BJ (cell line): ENCODE measurements at regions not wholly inside any gene's neighbourhood (a gene's known extent, or its start where the extent isn't known, plus 50 kb on each side); places are given as distances from the start of the nearest gene placed in this dataset.

ENCODE experiments used
- CTCF ChIA-PET: fragments of 350-600 bp; formaldehyde crosslinking; extraction: SDS; loops from one replicate; lab custom pipeline; 2021; ENCODE audit warnings: antibody characterized with exemption, inconsistent platforms; lab: Yijun Ruan, JAX
- POLR2A ChIA-PET: fragments of 300-600 bp; sonication (Branson Sonifier 250); formaldehyde crosslinking; extraction: SDS; loops from one replicate; lab custom pipeline; 2021; ENCODE audit warnings: antibody characterized with exemption; lab: Charles Lee
- DNase-seq: peaks from one replicate; pipeline ENCODE4 v3.0.0-alpha.2; 2011; ENCODE audit warnings: low read depth
- H3K27me3 ChIP-seq: 2 replicates; pipeline ENCODE4 v1.6.0; 2011; ENCODE audit warnings: low read length; ENCODE audit not compliant: control insufficient read depth, insufficient read depth
- H3K36me3 ChIP-seq: 2 replicates; pipeline ENCODE4 v1.5.1; 2011; ENCODE audit warnings: low read length; ENCODE audit not compliant: control insufficient read depth, insufficient read depth
- H3K4me3 ChIP-seq: 2 replicates; pipeline ENCODE4 v1.5.1; 2011; ENCODE audit warnings: low read depth, mild to moderate bottlenecking, control low read depth, low read length
- TF ChIP-seq, protein P1 (sequence below): IDR thresholded peaks from 2 replicates; pipeline ENCODE4 v1.5.1; 2011; ENCODE audit warnings: low read depth, mild to moderate bottlenecking, control low read depth, inconsistent platforms, low read length, moderate library complexity; ENCODE audit not compliant: insufficient read depth

DNA sequence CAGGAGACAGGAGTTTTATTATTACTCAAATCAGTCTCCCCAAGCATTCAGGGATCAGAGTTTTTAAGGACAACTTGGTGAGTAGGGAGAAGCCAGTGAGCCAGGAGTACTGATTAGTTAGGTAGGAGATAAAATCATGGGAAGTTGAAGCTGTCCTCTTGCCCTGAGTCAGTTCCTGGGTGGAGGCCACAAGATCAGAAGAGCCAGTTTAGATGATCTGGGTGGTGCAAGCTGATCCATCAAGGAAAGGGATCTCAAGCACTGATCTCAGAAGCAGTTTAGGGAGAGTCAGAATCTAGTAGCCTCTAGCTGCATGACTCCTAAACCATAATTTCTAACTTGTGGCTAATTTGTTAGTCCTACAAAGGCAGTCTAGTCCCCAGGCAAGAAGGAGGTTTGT is 706.5 kb upstream of the MAP3K7 start:
- TF ChIP-seq, protein P1, sequence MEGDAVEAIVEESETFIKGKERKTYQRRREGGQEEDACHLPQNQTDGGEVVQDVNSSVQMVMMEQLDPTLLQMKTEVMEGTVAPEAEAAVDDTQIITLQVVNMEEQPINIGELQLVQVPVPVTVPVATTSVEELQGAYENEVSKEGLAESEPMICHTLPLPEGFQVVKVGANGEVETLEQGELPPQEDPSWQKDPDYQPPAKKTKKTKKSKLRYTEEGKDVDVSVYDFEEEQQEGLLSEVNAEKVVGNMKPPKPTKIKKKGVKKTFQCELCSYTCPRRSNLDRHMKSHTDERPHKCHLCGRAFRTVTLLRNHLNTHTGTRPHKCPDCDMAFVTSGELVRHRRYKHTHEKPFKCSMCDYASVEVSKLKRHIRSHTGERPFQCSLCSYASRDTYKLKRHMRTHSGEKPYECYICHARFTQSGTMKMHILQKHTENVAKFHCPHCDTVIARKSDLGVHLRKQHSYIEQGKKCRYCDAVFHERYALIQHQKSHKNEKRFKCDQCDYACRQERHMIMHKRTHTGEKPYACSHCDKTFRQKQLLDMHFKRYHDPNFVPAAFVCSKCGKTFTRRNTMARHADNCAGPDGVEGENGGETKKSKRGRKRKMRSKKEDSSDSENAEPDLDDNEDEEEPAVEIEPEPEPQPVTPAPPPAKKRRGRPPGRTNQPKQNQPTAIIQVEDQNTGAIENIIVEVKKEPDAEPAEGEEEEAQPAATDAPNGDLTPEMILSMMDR, result no peak
- Histone ChIP-seq H3K27me3 (no peaks in the 10 kb centered on the region), H3K4me3 (no peak overlapping the region), H3K36me3 (no peaks in the 10 kb centered on the region)
- ChIA-PET CTCF (no interaction called here), POLR2A (no interaction called here)
- no peak for DNase-seq

DNA sequence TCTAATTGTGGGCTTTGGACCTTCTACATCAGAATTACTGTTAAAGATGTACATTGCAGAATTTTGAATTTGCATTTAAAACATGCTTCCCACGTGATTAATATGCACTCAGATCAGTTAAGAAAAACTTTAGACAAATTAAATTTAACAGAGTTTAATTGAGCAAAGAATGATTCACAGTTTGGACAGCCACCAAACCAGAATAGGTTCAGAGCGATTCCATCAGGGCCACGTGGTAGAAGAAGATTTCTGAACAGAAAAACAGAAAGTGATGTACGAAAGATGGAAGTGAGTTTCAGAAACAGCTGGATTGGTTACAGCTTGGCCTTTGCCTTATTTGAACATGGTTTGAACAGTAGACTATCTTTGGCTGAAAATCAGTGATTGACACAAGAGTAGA is 704.2 kb upstream of the MAP3K7 start:
- Histone ChIP-seq H3K4me3 (no peak overlapping the region), H3K36me3 (no peaks in the 10 kb centered on the region), H3K27me3 (no peaks in the 10 kb centered on the region)
- ChIA-PET CTCF (no interaction called here), POLR2A (no interaction called here)
- TF ChIP-seq, protein P1, result no peak
- DNase-seq, result no peak

DNA sequence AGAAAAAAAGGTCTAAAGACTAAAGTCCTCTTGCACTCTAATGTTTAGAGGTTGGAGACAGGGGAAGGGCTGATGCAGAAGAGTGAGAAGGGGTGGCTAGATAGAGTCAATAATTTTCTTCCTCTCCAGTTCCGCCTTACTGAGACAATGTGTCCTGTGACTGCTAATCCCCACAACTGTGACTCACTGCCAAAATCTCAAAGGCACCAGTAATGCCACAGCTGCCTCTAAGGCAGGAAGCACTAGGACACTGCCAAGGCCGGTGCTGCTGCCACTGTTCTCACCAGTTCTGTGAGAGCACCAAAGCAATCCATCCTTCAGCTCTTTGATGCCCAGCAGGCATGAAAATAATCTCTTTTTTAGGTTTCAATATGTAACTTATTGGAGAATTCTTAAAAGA is 701.9 kb upstream of the MAP3K7 start:
- TF ChIP-seq, protein P1, result no peak
- CTCF ChIA-PET, result no interaction called here
- Histone ChIP-seq H3K4me3 (no peak overlapping the region), H3K27me3 (no peaks in the 10 kb centered on the region), H3K36me3 (no peaks in the 10 kb centered on the region)
- POLR2A ChIA-PET, result no interaction called here
- no peak for DNase-seq

DNA sequence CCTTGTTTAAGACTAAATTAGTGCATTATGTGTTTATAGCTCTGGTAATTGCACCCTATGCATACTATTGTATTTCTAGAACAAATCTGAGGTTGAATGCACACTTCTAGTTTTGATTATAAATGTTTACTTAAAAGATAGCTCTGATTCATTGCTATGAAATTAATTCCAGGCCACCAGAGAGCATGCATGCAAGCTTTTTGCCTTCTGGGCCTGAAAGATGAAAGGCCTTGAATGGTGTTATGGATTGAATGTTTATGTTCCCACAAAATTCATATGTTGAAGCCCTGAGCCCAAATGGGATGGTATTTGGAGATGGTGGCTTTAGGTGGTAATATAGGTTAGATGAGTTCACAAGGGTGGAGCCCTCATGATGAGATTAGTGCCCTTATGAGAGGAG is 695.0 kb upstream of the MAP3K7 start:
- no peaks in the 10 kb centered on the region for H3K36me3 ChIP-seq
- TF ChIP-seq, protein P1, result no peak
- ChIA-PET CTCF (no interaction called here), POLR2A (no interaction called here)
- no peak overlapping the region for H3K4me3 ChIP-seq
- DNase-seq, result no peak
- no peaks in the 10 kb centered on the region for H3K27me3 ChIP-seq

DNA sequence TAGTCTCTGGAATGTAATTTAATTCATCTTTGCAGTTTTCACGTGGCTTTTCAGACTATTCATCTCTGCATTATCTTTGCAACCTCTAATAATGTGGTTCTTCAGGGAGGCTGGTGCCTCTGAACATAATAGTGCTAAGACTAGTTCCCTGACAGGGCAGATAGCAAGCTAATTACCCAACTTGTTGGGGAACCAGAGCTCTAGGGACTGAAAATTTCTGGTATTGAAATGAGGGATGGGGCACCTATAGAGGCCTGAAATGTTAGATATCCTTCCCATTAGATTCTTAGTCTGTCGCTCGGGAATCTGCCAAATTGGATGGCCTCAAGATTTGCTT is 693.6 kb upstream of the MAP3K7 start:
- CTCF ChIA-PET, result no interaction called here
- POLR2A ChIA-PET, result no interaction called here
- Histone ChIP-seq H3K27me3 (no peaks in the 10 kb centered on the region), H3K4me3 (no peak overlapping the region), H3K36me3 (no peaks in the 10 kb centered on the region)
- TF ChIP-seq, protein P1, result no peak
- no peak for DNase-seq
